Suprapubic skin (tissue), 4 donors: ENCODE measurements at regions not wholly inside any gene's neighbourhood (a gene's known extent, or its start where the extent isn't known, plus 50 kb on each side); places are given as distances from the start of the nearest gene placed in this dataset.

Experiments
- DNase-seq, 2 donors: peaks; one replicate each; pipeline ENCODE4 v3.0.0-alpha.2; 2019; ENCODE audit warnings: low spot score in 2 of 2
- H3K27ac ChIP-seq: fragments of 200-600 bp; sonication (generic); one replicate; pipeline ENCODE4 v1.5.1; 2019
- H3K27me3 ChIP-seq: fragments of 200-600 bp; sonication (generic); one replicate; pipeline ENCODE4 v1.5.1; 2019
- H3K36me3 ChIP-seq: fragments of 200-600 bp; sonication (generic); one replicate; pipeline ENCODE4 v1.5.1; 2019
- H3K4me1 ChIP-seq: fragments of 200-600 bp; sonication (generic); one replicate; pipeline ENCODE4 v1.5.1; 2019
- H3K4me3 ChIP-seq: fragments of 200-600 bp; sonication (generic); one replicate; pipeline ENCODE4 v1.5.1; 2019; ENCODE audit warnings: mild to moderate bottlenecking
- H3K9me3 ChIP-seq: fragments of 200-600 bp; sonication (generic); one replicate; pipeline ENCODE4 v1.5.1; 2019
- EP300 ChIP-seq: sonication (generic); formaldehyde crosslinking; IDR thresholded peaks from one replicate; pipeline ENCODE4 v1.6.1; 2017; ENCODE audit warnings: antibody characterized with exemption
- POLR2A ChIP-seq, 2 donors: fragments of 450-650 bp; IDR thresholded peaks; one replicate each; pipeline ENCODE4 v1.6.1; 2017; ENCODE audit warnings: antibody characterized with exemption in 2 of 2, mild to moderate bottlenecking in 2 of 2, moderate library complexity in 2 of 2
- POLR2AphosphoS5 ChIP-seq, 3 donors: sonication (generic); formaldehyde crosslinking; IDR thresholded peaks; one replicate each; pipeline ENCODE4 v1.6.1; 2017; ENCODE audit warnings: antibody characterized with exemption in 3 of 3
- WGBS: methylation state at CpG from one replicate; pipeline ENCODE4 v1.1.5; 2018; 5-methylcytosine and 5-hydroxymethylcytosine counted together
- TF ChIP-seq, protein P1 (sequence below), 2 donors: fragments of 200-600 bp in 1 of 2; fragments of 450-650 bp in 1 of 2; sonication (generic) in 1 of 2; IDR thresholded peaks; one replicate each; pipeline ENCODE4 v1.5.1; 2016 to 2019; ENCODE audit warnings: antibody characterized with exemption in 2 of 2, mild to moderate bottlenecking in 1 of 2, moderate library complexity in 1 of 2

DNA sequence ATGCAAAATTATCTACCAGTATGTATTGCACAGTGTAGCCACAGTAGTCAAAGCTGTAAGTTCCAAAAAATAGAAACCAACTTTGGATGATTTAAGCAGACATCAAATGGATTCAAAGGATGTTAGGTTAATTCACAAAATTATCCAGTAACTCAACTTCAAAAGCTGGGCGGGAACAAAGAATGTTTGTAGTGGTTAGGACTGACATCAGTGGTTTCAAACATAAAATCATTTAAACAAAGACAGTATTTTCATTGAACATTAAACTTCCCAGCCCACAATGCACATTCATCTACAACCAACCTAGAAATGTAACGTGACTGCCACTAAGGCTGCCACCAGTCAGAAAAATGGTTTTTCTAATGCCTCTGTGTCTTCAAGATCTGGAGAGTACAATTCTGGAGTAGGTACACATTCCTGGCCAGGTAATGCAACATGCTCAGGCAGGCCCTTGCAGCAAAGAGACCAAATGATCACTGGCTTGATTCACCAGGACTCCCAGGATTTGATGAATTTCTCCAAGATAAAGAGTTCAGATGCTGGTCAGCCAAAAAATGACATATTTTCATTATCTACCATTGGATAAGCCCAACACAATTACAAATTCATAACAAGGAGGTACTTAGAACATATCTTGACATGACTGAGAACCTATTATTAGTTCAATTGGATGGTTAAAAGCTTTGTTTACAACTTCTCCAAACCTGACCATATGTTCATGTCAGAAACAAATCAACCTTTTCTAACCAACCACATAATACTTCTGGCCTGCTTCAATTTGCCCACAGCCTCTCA, 189.8 kb upstream of the CNTN4 start:
- Histone ChIP-seq H3K4me3 (no peak overlapping the region), H3K27ac (no peak overlapping the region), H3K27me3 (no peaks in the 10 kb centered on the region), H3K4me1 (no peaks in the 10 kb centered on the region), H3K9me3 (no peaks in the 10 kb centered on the region), H3K36me3 (no peaks in the 10 kb centered on the region)
- no peak for DNase-seq
- 45% methylated on average over 2 of the region's 2 CpGs for WGBS
- TF ChIP-seq POLR2A (IDR thresholded peaks at IDR 0.05) (no peak), EP300 (no peak)
- TF ChIP-seq, protein P1, sequence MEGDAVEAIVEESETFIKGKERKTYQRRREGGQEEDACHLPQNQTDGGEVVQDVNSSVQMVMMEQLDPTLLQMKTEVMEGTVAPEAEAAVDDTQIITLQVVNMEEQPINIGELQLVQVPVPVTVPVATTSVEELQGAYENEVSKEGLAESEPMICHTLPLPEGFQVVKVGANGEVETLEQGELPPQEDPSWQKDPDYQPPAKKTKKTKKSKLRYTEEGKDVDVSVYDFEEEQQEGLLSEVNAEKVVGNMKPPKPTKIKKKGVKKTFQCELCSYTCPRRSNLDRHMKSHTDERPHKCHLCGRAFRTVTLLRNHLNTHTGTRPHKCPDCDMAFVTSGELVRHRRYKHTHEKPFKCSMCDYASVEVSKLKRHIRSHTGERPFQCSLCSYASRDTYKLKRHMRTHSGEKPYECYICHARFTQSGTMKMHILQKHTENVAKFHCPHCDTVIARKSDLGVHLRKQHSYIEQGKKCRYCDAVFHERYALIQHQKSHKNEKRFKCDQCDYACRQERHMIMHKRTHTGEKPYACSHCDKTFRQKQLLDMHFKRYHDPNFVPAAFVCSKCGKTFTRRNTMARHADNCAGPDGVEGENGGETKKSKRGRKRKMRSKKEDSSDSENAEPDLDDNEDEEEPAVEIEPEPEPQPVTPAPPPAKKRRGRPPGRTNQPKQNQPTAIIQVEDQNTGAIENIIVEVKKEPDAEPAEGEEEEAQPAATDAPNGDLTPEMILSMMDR (IDR thresholded peaks at IDR 0.05): no peak

DNA sequence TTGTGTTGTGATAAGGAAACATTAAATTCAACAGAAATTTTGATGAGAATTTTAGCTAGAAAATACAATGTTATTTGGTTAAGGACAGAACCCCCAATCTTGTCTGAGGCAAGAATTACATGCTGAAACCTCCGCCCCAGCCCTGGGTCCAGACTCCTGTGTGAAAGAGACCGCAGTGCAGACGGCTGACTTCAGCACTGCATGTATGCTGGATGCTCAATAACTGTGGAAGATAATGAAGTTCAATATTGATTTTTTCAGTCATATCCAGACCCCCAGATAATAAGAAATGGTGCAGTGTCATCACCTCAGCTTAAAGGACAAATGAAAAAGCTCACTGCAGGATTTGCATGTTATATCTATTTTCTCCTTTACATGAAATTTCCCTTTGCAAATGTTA, 188.3 kb upstream of the CNTN4 start:
- no peak for DNase-seq
- WGBS: 80% methylated on average over 3 of the region's 3 CpGs
- H3K4me3 ChIP-seq: no peak overlapping the region

DNA sequence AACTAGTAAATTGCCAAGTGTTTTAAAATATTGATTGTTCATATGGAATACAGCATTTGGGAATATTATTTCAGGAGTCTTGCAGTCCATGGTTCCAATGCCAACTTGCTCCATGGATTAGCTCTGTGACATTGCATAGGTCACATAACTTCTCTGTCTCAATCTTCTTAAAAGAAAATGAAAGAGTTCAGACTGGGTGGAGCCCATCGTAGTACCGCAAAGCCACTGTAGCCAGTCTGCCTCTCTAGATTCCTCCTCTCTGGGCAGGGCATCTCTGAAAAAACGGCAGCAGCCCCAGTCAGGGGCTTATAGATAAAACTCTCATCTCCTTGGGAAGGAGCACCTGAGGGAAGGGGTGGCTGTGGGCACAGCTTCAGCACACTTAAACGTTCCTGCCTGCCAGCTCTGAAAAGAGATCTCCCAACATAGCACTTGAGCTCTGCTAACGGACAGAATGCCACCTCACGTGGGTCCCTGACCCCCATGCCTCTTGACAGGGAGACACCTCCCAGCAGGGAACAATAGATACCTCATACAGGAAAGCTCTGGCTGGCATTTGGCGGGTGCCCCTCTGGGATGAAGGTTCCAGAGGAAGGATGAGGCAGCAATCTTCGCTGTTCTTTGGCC, 168.8 kb upstream of the CNTN4 start:
- Histone ChIP-seq H3K27ac (no peak overlapping the region), H3K36me3 (no peaks in the 10 kb centered on the region), H3K27me3 (no peaks in the 10 kb centered on the region), H3K4me3 (no peak overlapping the region), H3K4me1 (no peaks in the 10 kb centered on the region), H3K9me3 (no peaks in the 10 kb centered on the region)
- DNase-seq: no peak
- TF ChIP-seq, protein P1 (IDR thresholded peaks at IDR 0.05): no peak
- TF ChIP-seq POLR2A (IDR thresholded peaks at IDR 0.05): no peak
- WGBS: 86% methylated on average over 7 of the region's 8 CpGs

More for the DNA sequence above, 188.3 kb upstream of the CNTN4 start:
- no peaks in the 10 kb centered on the region for H3K27me3 ChIP-seq
- no peaks in the 10 kb centered on the region for H3K9me3 ChIP-seq
- TF ChIP-seq EP300: no peak
- TF ChIP-seq, protein P1 (IDR thresholded peaks at IDR 0.05): no peak
- TF ChIP-seq POLR2AphosphoS5 (IDR thresholded peaks at IDR 0.05): no peak
- no peak for TF ChIP-seq POLR2A (IDR thresholded peaks at IDR 0.05)
- no peaks in the 10 kb centered on the region for H3K36me3 ChIP-seq
- H3K4me1 ChIP-seq: no peaks in the 10 kb centered on the region
- H3K27ac ChIP-seq: no peak overlapping the region

DNA sequence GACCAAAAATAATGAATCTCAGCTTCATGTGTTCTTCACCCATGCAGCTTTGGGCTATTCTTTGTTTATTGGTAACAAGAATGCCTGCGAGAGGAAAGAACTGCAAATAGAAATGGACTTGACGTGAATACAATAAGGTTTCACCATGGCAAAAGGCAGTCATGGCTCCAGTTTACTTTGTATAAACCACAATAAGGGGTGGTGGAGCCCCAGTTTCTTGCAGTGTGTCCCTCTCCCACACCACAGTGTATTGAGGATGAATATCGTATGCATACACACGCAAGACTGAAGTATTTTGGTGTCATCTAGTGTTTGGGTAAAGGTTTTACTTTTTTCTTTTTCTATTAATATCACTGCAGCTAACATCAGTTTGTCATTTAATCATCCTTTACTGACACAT, 159.7 kb upstream of the CNTN4 start:
- Histone ChIP-seq H3K4me1 (no peaks in the 10 kb centered on the region), H3K27me3 (no peaks in the 10 kb centered on the region), H3K9me3 (peaks cover 2% of the 10 kb centered on the region), H3K36me3 (no peaks in the 10 kb centered on the region), H3K4me3 (no peak overlapping the region), H3K27ac (no peak overlapping the region)
- no peak for DNase-seq
- WGBS: 60% methylated on average over 4 of the region's 4 CpGs
- TF ChIP-seq, protein P1 (IDR thresholded peaks at IDR 0.05): no peak
- TF ChIP-seq EP300 (no peak), POLR2AphosphoS5 (IDR thresholded peaks at IDR 0.05) (no peak), POLR2A (IDR thresholded peaks at IDR 0.05) (no peak)

DNA sequence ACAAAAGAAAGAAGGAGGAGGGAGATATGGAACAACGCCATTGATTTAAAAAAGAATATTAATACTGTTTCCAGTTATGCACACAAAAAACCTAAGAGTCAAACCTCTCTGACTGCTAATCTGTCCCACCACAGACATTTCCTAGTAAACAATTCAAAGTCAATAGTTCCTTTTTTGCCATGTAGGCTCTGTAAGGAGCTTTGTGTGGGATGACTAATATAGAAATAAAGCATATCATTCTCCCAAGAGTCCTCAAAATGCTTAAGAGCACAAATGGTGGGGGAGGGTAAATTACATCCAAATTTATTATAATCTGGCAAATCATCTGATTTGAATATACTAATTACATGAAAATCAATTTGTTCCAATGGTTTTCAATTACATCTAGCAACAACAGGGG, 155.9 kb upstream of the CNTN4 start:
- Histone ChIP-seq H3K27ac (no peak overlapping the region), H3K9me3 (no peaks in the 10 kb centered on the region), H3K36me3 (no peaks in the 10 kb centered on the region), H3K27me3 (no peaks in the 10 kb centered on the region), H3K4me1 (no peaks in the 10 kb centered on the region), H3K4me3 (no peak overlapping the region)
- 67% methylated on average over 1 of the region's 1 CpG for WGBS
- DNase-seq: no peak
- no peak for TF ChIP-seq POLR2AphosphoS5 (IDR thresholded peaks at IDR 0.05)
- no peak for TF ChIP-seq POLR2A (IDR thresholded peaks at IDR 0.05)
- no peak for TF ChIP-seq EP300
- TF ChIP-seq, protein P1 (IDR thresholded peaks at IDR 0.05): no peak
